HG02852 (cell line): ENCODE measurements at regions not wholly inside any gene's neighbourhood (a gene's known extent, or its start where the extent isn't known, plus 50 kb on each side); places are given as distances from the start of the nearest gene placed in this dataset.
"Not testable (repeated sequence)": the region's sequence is repeated elsewhere in the genome, so short reads cannot be mapped to it uniquely, and the experiment has no call there.

ENCODE experiments used
- ATAC-seq: cut with Tn5 transposase; IDR thresholded peaks from one replicate; pipeline ENCODE4 v1.9.1; 2021; ENCODE audit warnings: mild to moderate bottlenecking, moderate library complexity; ENCODE audit not compliant: unreplicated experiment

- no peak for ATAC-seq
These were observed 154.6 kb upstream of the ZNF267 start for GRCh38 chr16:31718998-31719397.

DNA sequence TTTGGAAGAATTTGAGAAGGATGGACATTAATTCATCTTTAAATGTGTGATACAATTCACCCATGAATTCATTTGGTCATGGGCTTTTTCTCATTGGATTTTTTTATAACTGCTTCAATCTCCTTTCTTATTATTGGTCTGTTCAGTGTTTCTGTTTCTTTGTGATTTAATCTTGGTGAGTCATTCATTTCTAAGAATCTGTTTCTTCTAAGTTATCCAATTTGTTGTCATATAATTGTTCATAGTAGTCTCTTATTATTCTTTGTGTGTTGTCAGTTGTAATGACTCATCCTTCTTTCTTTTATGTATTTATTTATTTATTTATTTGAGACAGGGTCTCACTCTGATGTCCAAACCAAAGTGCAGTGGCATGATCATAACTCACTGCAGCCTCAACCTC lies 146.1 kb upstream of the ZNF267 start:
- ATAC-seq: no peak

DNA sequence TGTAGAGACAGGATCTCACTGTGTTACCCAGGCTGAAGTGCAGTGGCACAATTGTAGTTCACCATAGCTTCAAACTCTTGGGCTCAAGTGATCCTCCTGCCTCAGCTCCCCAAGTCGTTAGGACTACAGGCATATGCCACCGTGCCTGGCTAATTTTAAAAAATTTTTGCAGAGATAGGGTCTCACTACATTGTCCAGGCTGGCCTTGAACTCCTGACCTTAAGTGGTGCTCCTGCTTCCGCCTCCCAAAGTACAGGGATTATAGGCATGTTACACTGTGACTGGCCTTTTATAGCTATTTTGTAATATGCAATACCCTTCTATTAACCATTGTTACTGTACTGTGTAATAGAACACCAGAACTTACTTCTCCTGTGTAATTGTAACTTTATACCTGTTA lies 139.3 kb upstream of the ZNF267 start:
- ATAC-seq: no peak

DNA sequence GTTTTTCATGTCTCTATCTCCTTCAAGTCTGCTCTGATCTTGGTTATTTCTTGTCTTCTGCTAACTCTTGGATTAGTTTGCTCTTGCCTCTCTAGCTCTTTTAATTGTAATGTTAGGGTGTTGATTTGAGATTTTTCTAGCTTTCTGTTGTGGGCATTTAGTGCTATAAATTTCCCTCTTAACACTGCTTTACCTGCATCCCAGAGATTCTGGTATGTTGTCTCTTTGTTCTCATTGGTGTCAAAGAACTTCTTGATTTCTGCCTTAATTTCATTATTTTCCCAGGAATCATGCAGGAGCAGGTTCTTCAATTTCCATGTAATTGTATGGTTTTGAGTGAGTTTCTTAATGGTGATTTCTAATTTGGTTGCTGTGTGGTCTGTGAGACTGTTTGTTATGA lies 128.5 kb upstream of the ZNF267 start:
- ATAC-seq: not testable (repeated sequence)

GRCh38 chr16:31745900-31746299 lies 127.7 kb upstream of the ZNF267 start:
- no peak for ATAC-seq

GRCh38 chr16:31754998-31755615 lies 118.5 kb upstream of the ZNF267 start:
- no peak for ATAC-seq

DNA sequence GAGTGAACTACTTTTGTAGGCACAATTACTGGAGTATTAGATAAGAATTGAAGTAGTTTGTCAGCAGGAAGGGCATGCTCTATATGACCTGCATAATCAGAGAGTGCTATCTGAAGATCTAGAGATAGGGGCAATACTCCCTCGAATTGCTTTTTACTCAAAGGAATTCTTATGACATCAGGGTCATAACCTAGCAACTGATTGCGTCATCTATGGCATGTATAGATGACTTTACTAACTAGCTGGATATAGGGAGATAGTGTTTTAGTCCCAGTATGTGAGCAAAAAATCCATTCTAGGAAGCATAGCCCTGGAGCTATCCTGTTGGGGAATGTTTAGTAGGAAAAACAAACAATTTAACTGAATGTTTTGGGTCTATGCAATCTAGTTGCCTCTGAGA lies 109.5 kb upstream of the ZNF267 start:
- no peak for ATAC-seq

DNA sequence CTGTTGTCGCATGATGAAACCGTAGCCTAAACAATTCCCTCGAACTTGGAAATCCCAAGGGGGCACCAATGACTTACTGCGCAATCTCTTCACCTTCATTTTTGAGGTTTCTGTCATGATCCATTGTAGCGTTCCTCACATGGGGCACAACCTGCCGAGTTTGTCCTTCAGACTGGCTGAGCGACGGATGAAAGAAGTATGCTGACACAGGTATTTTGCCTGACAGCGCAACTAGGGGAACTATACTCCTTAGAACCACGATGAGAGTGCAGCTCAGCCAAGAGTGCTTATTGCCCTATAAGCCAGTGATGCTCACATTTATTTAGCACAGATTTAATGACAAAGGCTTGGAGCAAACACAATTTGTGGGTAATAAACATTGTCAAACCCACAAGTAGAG lies 106.3 kb upstream of the ZNF267 start:
- no peak for ATAC-seq

DNA sequence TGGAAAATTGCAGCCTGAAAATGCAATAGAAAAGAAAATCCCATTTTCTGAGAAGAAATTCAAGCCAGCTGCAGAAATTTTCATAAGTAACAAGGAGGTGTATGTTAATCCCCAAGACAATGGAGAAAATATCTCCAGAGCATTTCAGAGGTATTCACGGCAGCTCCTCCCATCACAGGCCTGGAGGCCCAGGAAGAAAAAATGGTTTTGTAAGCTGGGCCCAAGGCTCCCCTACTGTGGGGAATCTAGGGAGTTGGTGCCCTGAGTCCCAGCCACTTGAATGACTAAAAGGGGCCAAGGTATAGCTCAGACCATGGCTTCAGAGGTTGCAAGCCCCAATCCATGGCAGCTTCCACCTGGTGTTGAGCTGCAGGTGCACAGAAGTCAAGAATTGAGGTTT lies 93.3 kb upstream of the ZNF267 start:
- no peak for ATAC-seq

DNA sequence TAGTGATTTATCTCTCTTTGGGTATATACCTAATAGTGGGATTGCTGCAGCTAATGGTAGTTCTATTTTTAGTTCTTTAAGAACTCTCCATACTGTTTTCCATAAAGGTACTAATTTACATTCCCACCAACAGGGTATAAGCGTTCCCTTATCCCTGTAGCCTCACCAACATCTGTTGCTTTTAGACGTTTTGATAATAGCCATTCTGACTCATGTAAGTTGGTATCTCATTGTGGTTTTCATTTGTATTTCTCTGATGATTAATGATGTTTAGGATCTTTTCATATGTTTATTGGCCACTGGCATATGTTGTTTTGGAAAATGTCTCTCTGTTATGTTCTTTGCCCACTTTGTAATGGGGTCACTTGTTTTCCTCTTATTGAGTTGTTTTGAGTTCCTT lies 88.5 kb upstream of the ZNF267 start:
- ATAC-seq: no peak

GRCh38 chr16:31807086-31807485 lies 66.5 kb upstream of the ZNF267 start:
- no peak for ATAC-seq

- no peak for ATAC-seq
These were observed 62.7 kb upstream of the ZNF267 start for GRCh38 chr16:31810863-31811262.

GRCh38 chr16:31816141-31816540 lies 57.5 kb upstream of the ZNF267 start:
- not testable (repeated sequence) for ATAC-seq

DNA sequence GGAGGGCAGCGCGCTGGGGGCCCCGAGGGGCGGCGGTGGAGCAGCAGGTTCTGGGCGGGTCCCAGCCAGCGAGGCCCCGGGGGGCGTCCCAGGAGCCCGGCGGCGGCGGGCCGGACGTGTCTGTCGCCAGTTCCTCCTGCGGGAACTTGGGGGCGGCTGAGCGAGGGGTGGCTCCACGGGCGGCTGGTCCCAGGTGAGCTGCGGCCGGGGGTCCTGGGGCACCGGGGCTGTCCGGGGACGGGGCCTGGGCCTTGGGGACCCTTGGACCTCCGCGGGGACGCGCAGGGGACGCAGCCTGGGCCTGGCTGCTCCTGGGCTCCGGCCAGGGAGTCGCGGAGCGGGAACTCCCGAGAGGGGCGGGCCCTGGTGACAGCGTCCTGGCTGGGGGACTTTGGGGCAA lies 54.2 kb upstream of the ZNF267 start:
- ATAC-seq: no peak

DNA sequence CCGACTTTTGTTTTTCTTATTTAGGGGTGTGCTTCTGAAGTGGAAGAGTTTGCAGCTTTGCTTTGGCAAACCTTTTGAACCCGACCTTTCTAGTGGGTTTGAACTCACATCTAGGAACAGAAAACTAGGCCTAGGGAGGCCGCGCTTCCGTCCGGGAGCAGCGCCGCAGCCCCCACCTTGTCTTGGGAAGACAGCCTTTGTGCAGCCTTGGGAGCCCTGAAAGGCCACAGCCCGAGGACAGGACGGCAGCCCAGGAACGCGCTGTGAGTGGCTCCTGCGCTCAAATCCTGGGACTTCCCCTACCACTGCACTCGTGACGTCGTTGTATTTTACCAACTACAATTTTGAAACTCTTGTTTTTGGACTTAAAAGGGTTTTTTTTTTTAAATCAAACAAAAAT lies 53.7 kb upstream of the ZNF267 start:
- no peak for ATAC-seq
